MCF 10A (cell line): ENCODE measurements at regions not wholly inside any gene's neighbourhood (a gene's known extent, or its start where the extent isn't known, plus 50 kb on each side); places are given as distances from the start of the nearest gene placed in this dataset.
"Not testable (repeated sequence)": the region's sequence is repeated elsewhere in the genome, so short reads cannot be mapped to it uniquely, and the experiment has no call there.

Experiments used
- BruUV-seq: library from RNA; stranded (reverse); fragments of 400-500 nt; replicated peaks from 2 replicates; lab custom pipeline; 2021; lab: Mats Ljungman, UMichigan
- CTCF ChIA-PET: fragments of 300-600 bp; sonication (Branson Sonifier 250); formaldehyde crosslinking; extraction: SDS; loops from one replicate; lab custom pipeline; 2021; ENCODE audit warnings: antibody characterized with exemption, inconsistent platforms; lab: Yijun Ruan, JAX
- POLR2A ChIA-PET: fragments of 300-600, 350-650 bp; sonication (Branson Sonifier 250); formaldehyde crosslinking; extraction: SDS; loops from one replicate; lab custom pipeline; 2020; ENCODE audit warnings: antibody characterized with exemption, inconsistent platforms; lab: Yijun Ruan, JAX
- DNase-seq: peaks from one replicate; pipeline ENCODE4 v3.0.0-alpha.2; 2018; ENCODE audit not compliant: unreplicated experiment
- H3K27ac Mint-ChIP-seq: one replicate; pipeline ENCODE4 v1.8.0; 2022; ENCODE audit warnings: mild to moderate bottlenecking, low read depth, mixed read lengths; ENCODE audit not compliant: unreplicated experiment
- H3K27me3 Mint-ChIP-seq: one replicate; pipeline ENCODE4 v1.8.0; 2022; ENCODE audit warnings: mixed read lengths; ENCODE audit not compliant: insufficient read depth, unreplicated experiment
- H3K36me3 Mint-ChIP-seq: one replicate; pipeline ENCODE4 v1.8.0; 2022; ENCODE audit warnings: mild to moderate bottlenecking, moderate library complexity, mixed read lengths; ENCODE audit not compliant: insufficient read depth, unreplicated experiment
- H3K4me1 Mint-ChIP-seq: one replicate; pipeline ENCODE4 v1.8.0; 2022; ENCODE audit warnings: mixed read lengths; ENCODE audit not compliant: insufficient read depth, unreplicated experiment
- H3K4me3 Mint-ChIP-seq: one replicate; pipeline ENCODE4 v1.8.0; 2022; ENCODE audit warnings: mild to moderate bottlenecking, moderate library complexity, mixed read lengths; ENCODE audit not compliant: unreplicated experiment
- H3K9me3 Mint-ChIP-seq: one replicate; pipeline ENCODE4 v1.8.0; 2022; ENCODE audit warnings: mixed read lengths; ENCODE audit not compliant: unreplicated experiment
- CTCF ChIP-seq: fragments of 200-600 bp; IDR thresholded peaks from one replicate; pipeline ENCODE4 v1.8.0; 2022; ENCODE audit warnings: antibody characterized with exemption, mild to moderate bottlenecking; ENCODE audit not compliant: unreplicated experiment
- intact Hi-C: fragments of 100-400 bp; cut with micrococcal nuclease; formaldehyde crosslinking; loops from 2 replicates; pipeline ENCODE4 v1.14.1; 2022

GRCh38 chr14:40010961-40011360 lies 578.7 kb upstream of the FBXO33 start:
- intact Hi-C loops, result no loop called here
- no peaks in the 10 kb centered on the region for H3K4me1 Mint-ChIP-seq
- no peak for TF ChIP-seq CTCF
- no peaks in the 10 kb centered on the region for H3K36me3 Mint-ChIP-seq
- no peak overlapping the region for H3K27ac Mint-ChIP-seq
- no TSS peak for BruUV-seq
- no peaks in the 10 kb centered on the region for H3K27me3 Mint-ChIP-seq
- CTCF ChIA-PET, result no interaction called here
- POLR2A ChIA-PET, result no interaction called here
- DNase-seq, result no peak
- H3K4me3 Mint-ChIP-seq, result no peak overlapping the region
- H3K9me3 Mint-ChIP-seq, result peaks cover 10% of the 10 kb centered on the region

DNA sequence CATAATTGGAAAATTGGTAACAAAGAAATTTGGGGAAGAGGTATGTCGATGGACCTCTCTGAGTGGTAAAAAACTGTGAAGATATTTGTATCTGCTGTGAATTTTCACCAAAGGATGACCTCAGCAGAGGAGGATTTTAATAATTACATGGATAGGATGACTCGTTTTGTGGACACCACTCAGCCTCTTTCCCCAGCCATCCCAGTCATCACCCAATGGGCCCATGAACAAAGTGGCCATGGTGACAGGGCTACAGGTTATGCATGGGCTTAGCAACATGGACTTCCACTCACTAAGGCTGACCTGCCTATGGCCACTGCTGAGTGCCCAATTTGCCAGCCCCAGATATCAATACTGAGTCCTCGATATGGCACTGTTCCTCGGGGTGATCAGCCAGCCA lies 577.5 kb upstream of the FBXO33 start:
- no peak for DNase-seq
- H3K9me3 Mint-ChIP-seq, result peaks cover 8% of the 10 kb centered on the region
- ChIA-PET CTCF (interaction anchor here (0.7 kb wide), 1 partner anchor 17 kb away, joined by 4 read pairs; no protein-coding TSS in a partner anchor), POLR2A (no interaction called here)
- intact Hi-C loops, result no loop called here
- no peak for TF ChIP-seq CTCF
- H3K4me1 Mint-ChIP-seq, result no peaks in the 10 kb centered on the region
- no peak overlapping the region for H3K27ac Mint-ChIP-seq
- BruUV-seq, result no TSS peak
- H3K27me3 Mint-ChIP-seq, result no peaks in the 10 kb centered on the region
- no peaks in the 10 kb centered on the region for H3K36me3 Mint-ChIP-seq
- no peak overlapping the region for H3K4me3 Mint-ChIP-seq

DNA sequence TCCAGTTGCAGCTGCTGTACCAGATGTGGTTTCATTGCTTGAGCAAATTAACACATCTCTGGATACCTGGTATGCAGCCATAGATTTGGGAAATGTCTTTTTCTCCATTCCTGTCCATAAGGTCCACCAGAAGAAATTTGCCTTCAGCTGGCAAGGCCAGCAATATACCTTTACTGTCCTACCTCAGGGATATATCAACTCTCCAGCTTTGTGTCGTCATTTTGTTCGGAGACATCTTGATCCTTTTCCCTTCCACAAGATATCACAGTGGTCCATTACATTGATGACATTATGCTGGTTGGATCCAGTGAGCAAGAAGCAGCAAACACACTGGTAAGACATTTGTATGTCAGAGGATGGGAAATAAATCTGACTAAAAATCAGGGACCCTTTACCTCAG lies 576.1 kb upstream of the FBXO33 start:
- H3K4me1 Mint-ChIP-seq, H3K9me3 Mint-ChIP-seq, H3K27me3 Mint-ChIP-seq, intact Hi-C loops, H3K27ac Mint-ChIP-seq, H3K36me3 Mint-ChIP-seq, H3K4me3 Mint-ChIP-seq, DNase-seq, BruUV-seq: not testable (repeated sequence)
- ChIA-PET CTCF (interaction anchor here (0.5 kb wide), 1 partner anchor 958 kb away, joined by 3 read pairs; no protein-coding TSS in a partner anchor), POLR2A (interaction anchor here (0.6 kb wide), 3 partner anchors 159 to 1260 kb away, joined by 3 to 4 read pairs (median 3); no protein-coding TSS in a partner anchor)

- intact Hi-C loops, result no loop called here
- Mint-ChIP-seq H3K4me3 (no peak overlapping the region), H3K9me3 (no peaks in the 10 kb centered on the region), H3K27ac (no peak overlapping the region), H3K36me3 (no peaks in the 10 kb centered on the region), H3K4me1 (no peaks in the 10 kb centered on the region), H3K27me3 (no peaks in the 10 kb centered on the region)
- DNase-seq, result no peak
- POLR2A ChIA-PET, result no interaction called here
- TF ChIP-seq CTCF, result no peak
- CTCF ChIA-PET, result interaction anchor here (0.6 kb wide), 1 partner anchor 77 kb away, joined by 6 read pairs; no protein-coding TSS in a partner anchor
- no TSS peak for BruUV-seq
These were observed 572.8 kb upstream of the FBXO33 start for GRCh38 chr14:40004871-40005500.
